Prostate gland (tissue), 2 donors: ENCODE measurements at regions not wholly inside any gene's neighbourhood (a gene's known extent, or its start where the extent isn't known, plus 50 kb on each side); places are given as distances from the start of the nearest gene placed in this dataset.

Experiments
- DNase-seq: peaks from one replicate; pipeline ENCODE4 v3.0.0-alpha.2; 2019; ENCODE audit warnings: low spot score
- H3K27ac ChIP-seq, 2 donors: fragments of 200-600 bp; sonication (generic); 2 replicates each; pipeline ENCODE4 v1.5.1; 2017 to 2019
- H3K27me3 ChIP-seq: fragments of 200-600 bp; sonication (generic); replicated peaks from 2 replicates; pipeline ENCODE4 v1.5.1; 2019; ENCODE audit not compliant: insufficient read depth
- H3K36me3 ChIP-seq, 2 donors: fragments of 200-600 bp; sonication (generic); 1 replicate in 1 of 2; 2 replicates in 1 of 2; pipeline versions ENCODE4 v1.5.1 to v1.8.1; 2017 to 2019
- H3K4me1 ChIP-seq: fragments of 200-600 bp; sonication (generic); replicated peaks from 2 replicates; pipeline ENCODE4 v1.5.1; 2019
- H3K4me3 ChIP-seq, 2 donors: fragments of 200-600 bp; sonication (generic); 2 replicates each; pipeline ENCODE4 v1.5.1; 2017 to 2019
- H3K9me3 ChIP-seq: fragments of 200-600 bp; sonication (generic); 2 replicates; pipeline ENCODE4 v1.5.1; 2017
- CTCF ChIP-seq, 4 experiments: fragments of 200-600 bp in 2 of 4; fragments of 450-650 bp in 2 of 4; sonication (generic) in 2 of 4; IDR thresholded peaks; 1 replicate in 3 of 4; 2 replicates in 1 of 4; pipeline ENCODE4 v1.5.1; 2016 to 2019; ENCODE audit warnings: antibody characterized with exemption in 4 of 4, mild to moderate bottlenecking in 2 of 4, moderate library complexity in 2 of 4
- POLR2A ChIP-seq: fragments of 450-650 bp; IDR thresholded peaks from one replicate; pipeline ENCODE4 v1.6.1; 2016; ENCODE audit warnings: antibody characterized with exemption, mild to moderate bottlenecking
- POLR2AphosphoS5 ChIP-seq: sonication (generic); formaldehyde crosslinking; IDR thresholded peaks from one replicate; pipeline ENCODE4 v1.6.1; 2017; ENCODE audit warnings: antibody characterized with exemption
- WGBS: methylation state at CpG from one replicate; pipeline ENCODE4 v1.1.5; 2018; 5-methylcytosine and 5-hydroxymethylcytosine counted together
- intact Hi-C: fragments of 100-400 bp; cut with DNase I; formaldehyde crosslinking; loops from one replicate; pipeline ENCODE4 v1.14.2; 2022

DNA sequence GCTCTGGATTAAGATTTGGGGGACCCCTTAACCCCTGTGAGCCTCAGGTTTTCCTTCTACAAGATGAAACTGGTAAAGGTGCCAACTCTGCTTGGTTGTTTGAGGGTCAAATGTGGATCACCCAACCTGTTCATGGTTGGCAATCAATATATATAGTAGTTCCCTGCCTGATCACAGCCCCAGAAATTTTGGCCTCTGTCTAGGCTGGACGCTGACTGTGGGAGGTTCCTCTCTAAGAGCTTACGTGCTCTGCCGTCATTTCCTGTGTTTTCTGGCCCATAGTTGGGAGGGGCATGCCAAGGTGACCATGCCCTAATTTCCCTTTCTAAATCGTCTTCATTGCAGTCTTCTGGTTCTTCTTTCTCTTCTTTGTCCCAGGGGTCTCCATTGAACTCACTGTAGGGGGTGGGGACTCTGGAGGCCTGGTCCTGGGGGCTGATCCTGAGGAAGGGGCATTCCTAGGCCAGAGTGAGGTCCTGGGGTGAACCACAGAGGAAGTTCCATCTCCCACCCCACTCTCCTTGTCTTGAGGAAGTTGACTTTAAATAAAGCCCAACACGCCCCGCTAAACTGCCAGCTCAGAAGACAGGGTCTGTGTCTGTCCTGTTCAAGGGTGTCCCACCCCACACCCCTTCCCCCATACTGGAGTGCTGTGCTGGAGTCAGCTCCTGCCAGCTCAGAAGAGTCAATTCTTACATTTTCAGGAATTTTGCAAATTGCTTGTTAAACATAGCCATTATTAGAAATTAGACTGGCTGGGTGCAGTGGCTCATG is 98.9 kb upstream of the SDK1 start:
- Histone ChIP-seq H3K9me3 (no peaks in the 10 kb centered on the region), H3K4me3 (no peak overlapping the region), H3K27me3 (no peaks in the 10 kb centered on the region), H3K4me1 (no peaks in the 10 kb centered on the region), H3K27ac (no peak overlapping the region), H3K36me3 (no peaks in the 10 kb centered on the region)
- DNase-seq = no peak
- intact Hi-C loops = no loop called here
- no peak for TF ChIP-seq CTCF (IDR thresholded peaks at IDR 0.05)
- no peak for TF ChIP-seq POLR2AphosphoS5
- no peak for TF ChIP-seq POLR2A
- 88% methylated on average over 6 of the region's 6 CpGs for WGBS

- DNase-seq = no peak
- no peaks in the 10 kb centered on the region for H3K36me3 ChIP-seq
- intact Hi-C loops = no loop called here
- WGBS = 81% methylated on average over 6 of the region's 6 CpGs
- TF ChIP-seq POLR2A = no peak
- TF ChIP-seq POLR2AphosphoS5 = no peak
- no peak for TF ChIP-seq CTCF (IDR thresholded peaks at IDR 0.05)
- no peak overlapping the region for H3K27ac ChIP-seq
- H3K4me3 ChIP-seq = no peak overlapping the region
- no peaks in the 10 kb centered on the region for H3K9me3 ChIP-seq
- no peaks in the 10 kb centered on the region for H3K27me3 ChIP-seq
- H3K4me1 ChIP-seq = no peaks in the 10 kb centered on the region
These were observed 96.5 kb upstream of the SDK1 start for GRCh38 chr7:3204526-3204925.

- H3K9me3 ChIP-seq = no peaks in the 10 kb centered on the region
- no peak for DNase-seq
- intact Hi-C loops = no loop called here
- TF ChIP-seq POLR2A (no peak), CTCF (IDR thresholded peaks at IDR 0.05) (no peak), POLR2AphosphoS5 (no peak)
- H3K27ac ChIP-seq = no peak overlapping the region
- no peaks in the 10 kb centered on the region for H3K4me1 ChIP-seq
- H3K36me3 ChIP-seq = no peaks in the 10 kb centered on the region
- 72% methylated on average over 5 of the region's 5 CpGs for WGBS
- no peaks in the 10 kb centered on the region for H3K27me3 ChIP-seq
- no peak overlapping the region for H3K4me3 ChIP-seq
These were observed 95.0 kb upstream of the SDK1 start for GRCh38 chr7:3206101-3206500.

DNA sequence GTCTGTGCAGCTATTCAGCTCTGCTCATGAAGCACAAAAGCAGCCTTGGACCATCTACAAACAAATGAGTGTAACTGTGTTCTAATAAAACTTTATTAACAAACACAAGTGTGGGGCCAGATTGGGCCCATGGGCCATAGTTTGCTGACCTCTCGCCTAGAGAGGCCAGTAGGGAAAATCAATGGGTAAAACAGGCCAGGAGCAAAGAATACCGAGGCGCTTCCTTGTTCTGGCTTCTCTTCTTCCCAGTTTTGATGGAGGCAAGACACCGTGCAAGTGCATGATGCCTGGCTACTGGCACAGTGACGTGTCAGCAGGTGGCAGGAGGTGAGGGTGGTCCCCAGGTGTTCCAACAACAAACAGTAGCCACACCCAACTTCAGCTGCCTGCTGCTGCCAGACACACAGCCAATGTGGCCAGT is 94.3 kb upstream of the SDK1 start:
- DNase-seq = no peak
- Histone ChIP-seq H3K27me3 (no peaks in the 10 kb centered on the region), H3K4me1 (no peaks in the 10 kb centered on the region), H3K36me3 (no peaks in the 10 kb centered on the region), H3K27ac (no peak overlapping the region), H3K9me3 (no peaks in the 10 kb centered on the region), H3K4me3 (no peak overlapping the region)
- intact Hi-C loops = no loop called here
- WGBS = 73% methylated on average over 5 of the region's 5 CpGs
- TF ChIP-seq POLR2AphosphoS5 = no peak
- no peak for TF ChIP-seq CTCF (IDR thresholded peaks at IDR 0.05)
- no peak for TF ChIP-seq POLR2A

DNA sequence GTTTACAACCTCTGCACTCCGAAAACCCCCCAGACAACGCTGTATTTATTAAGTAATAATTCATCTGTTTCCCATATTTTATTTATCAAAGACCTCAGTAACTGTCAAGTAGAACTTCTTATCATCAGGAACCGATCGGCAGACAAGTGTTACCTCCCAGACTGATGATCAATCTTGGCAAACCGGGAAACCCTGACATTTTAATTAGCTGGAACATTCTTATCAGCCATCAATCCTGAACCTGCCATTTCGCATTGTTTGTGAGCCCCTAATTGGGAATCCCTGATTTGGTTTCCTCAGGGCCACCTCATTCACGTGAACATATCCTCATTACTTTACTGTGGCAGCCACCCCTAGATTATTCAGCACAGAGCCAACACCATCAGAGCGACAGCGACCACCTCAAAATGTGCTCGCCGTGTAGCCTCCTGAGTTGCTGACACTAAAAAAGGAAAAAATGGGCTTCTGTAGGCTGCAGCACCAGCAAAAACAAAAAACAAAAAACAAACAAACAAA is 93.6 kb upstream of the SDK1 start:
- no peak for DNase-seq
- H3K4me3 ChIP-seq = no peak overlapping the region
- no peaks in the 10 kb centered on the region for H3K27me3 ChIP-seq
- intact Hi-C loops = no loop called here
- H3K27ac ChIP-seq = no peak overlapping the region
- no peaks in the 10 kb centered on the region for H3K4me1 ChIP-seq
- WGBS = 51% methylated on average over 11 of the region's 11 CpGs
- H3K36me3 ChIP-seq = no peaks in the 10 kb centered on the region
- TF ChIP-seq CTCF (IDR thresholded peaks at IDR 0.05) = no peak
- no peak for TF ChIP-seq POLR2A
- TF ChIP-seq POLR2AphosphoS5 = no peak
- H3K9me3 ChIP-seq = no peaks in the 10 kb centered on the region
